HEK293T (cell line): ENCODE measurements at regions not wholly inside any gene's neighbourhood (a gene's known extent, or its start where the extent isn't known, plus 50 kb on each side); places are given as distances from the start of the nearest gene placed in this dataset.

Experiments
- CTCF ChIA-PET: fragments of 350-600 bp; formaldehyde crosslinking; extraction: SDS; loops from one replicate; lab custom pipeline; 2021; ENCODE audit warnings: antibody characterized with exemption, inconsistent platforms; lab: Yijun Ruan, JAX
- POLR2A ChIA-PET: fragments of 350-600 bp; formaldehyde crosslinking; extraction: SDS; loops from one replicate; lab custom pipeline; 2020; ENCODE audit warnings: antibody characterized with exemption, inconsistent platforms; lab: Yijun Ruan, JAX
- DNase-seq: peaks from one replicate; pipeline ENCODE4 v3.0.0; 2012; ENCODE audit warnings: mixed read lengths; ENCODE audit errors: extremely low spot score
- ARNT ChIP-seq: fragments of 450-650 bp; IDR thresholded peaks from 2 replicates; pipeline ENCODE4 v1.6.1; 2017; ENCODE audit warnings: mild to moderate bottlenecking
- BHLHE40 ChIP-seq: fragments of 450-650 bp; IDR thresholded peaks from 2 replicates; pipeline ENCODE4 v1.6.1; 2016; ENCODE audit warnings: mild to moderate bottlenecking, moderate library complexity, borderline replicate concordance
- CTBP1 ChIP-seq: fragments of 450-650 bp; IDR thresholded peaks from 2 replicates; pipeline ENCODE4 v1.6.1; 2016; ENCODE audit warnings: borderline replicate concordance
- ELF4 ChIP-seq: fragments of 450-650 bp; IDR thresholded peaks from 2 replicates; pipeline ENCODE4 v1.6.1; 2017; ENCODE audit warnings: antibody characterized with exemption
- FOXA1 ChIP-seq: fragments of 450-650 bp; IDR thresholded peaks from 2 replicates; pipeline ENCODE4 v1.6.1; 2016; ENCODE audit warnings: mild to moderate bottlenecking
- FOXK2 ChIP-seq: fragments of 450-650 bp; IDR thresholded peaks from 2 replicates; pipeline ENCODE4 v1.6.1; 2016; ENCODE audit warnings: mild to moderate bottlenecking
- FOXM1 ChIP-seq: fragments of 450-650 bp; IDR thresholded peaks from 2 replicates; pipeline ENCODE4 v1.6.1; 2017; ENCODE audit warnings: mild to moderate bottlenecking, borderline replicate concordance
- HDGF ChIP-seq: fragments of 450-650 bp; IDR thresholded peaks from 2 replicates; pipeline ENCODE4 v1.6.1; 2017; ENCODE audit warnings: antibody characterized with exemption, borderline replicate concordance
- L3MBTL2 ChIP-seq: fragments of 450-650 bp; conservative IDR thresholded peaks from 2 replicates; pipeline ENCODE4 v1.6.1; 2016; ENCODE audit warnings: mild to moderate bottlenecking
- LEF1 ChIP-seq: fragments of 450-650 bp; IDR thresholded peaks from 2 replicates; pipeline ENCODE4 v1.6.1; 2017; ENCODE audit warnings: mild to moderate bottlenecking, borderline replicate concordance
- NFRKB ChIP-seq: fragments of 450-650 bp; IDR thresholded peaks from 2 replicates; pipeline ENCODE4 v1.6.1; 2016; ENCODE audit warnings: mild to moderate bottlenecking, moderate library complexity
- SP1 ChIP-seq: fragments of 450-650 bp; IDR thresholded peaks from 2 replicates; pipeline ENCODE4 v1.6.1; 2017
- SUZ12 ChIP-seq: fragments of 450-650 bp; IDR thresholded peaks from 2 replicates; pipeline ENCODE4 v1.6.1; 2016; ENCODE audit warnings: mild to moderate bottlenecking
- TARDBP ChIP-seq: fragments of 450-650 bp; IDR thresholded peaks from 2 replicates; pipeline ENCODE4 v1.6.1; 2016
- ZNF384 ChIP-seq: fragments of 450-650 bp; IDR thresholded peaks from 2 replicates; pipeline ENCODE4 v1.6.1; 2016
- TF ChIP-seq, protein P1 (sequence below): fragments of 450-650 bp; IDR thresholded peaks from 2 replicates; pipeline ENCODE4 v1.6.1; 2016

DNA sequence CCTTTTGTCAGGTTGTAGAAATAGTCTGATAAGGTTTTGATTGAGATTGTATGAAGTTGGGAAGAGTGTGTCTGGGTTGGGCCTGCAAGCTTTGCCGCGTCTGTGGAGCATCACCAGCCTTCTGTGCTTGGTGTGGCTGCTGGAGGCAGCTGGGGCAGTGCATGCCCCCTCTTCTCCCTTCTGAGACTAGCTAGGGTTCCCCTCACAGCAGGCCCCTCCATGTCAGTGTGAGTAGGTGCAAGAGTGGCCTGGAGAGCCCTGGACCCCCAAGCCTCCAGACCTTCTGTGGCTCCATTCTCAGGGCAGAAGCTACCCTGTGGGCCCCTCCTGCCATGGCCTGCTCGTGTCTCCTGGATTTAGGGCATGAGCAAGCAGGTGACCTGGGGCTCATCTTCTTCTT lies 914.2 kb downstream of the TBC1D22A start:
- ChIA-PET POLR2A (no interaction called here), CTCF (no interaction called here)
- no peak for DNase-seq
- TF ChIP-seq FOXM1: no peak
- no peak for TF ChIP-seq NFRKB
- no peak for TF ChIP-seq TARDBP
- no peak for TF ChIP-seq HDGF
- TF ChIP-seq FOXK2: no peak
- TF ChIP-seq ZNF384: no peak
- TF ChIP-seq FOXA1: no peak
- TF ChIP-seq, protein P1, sequence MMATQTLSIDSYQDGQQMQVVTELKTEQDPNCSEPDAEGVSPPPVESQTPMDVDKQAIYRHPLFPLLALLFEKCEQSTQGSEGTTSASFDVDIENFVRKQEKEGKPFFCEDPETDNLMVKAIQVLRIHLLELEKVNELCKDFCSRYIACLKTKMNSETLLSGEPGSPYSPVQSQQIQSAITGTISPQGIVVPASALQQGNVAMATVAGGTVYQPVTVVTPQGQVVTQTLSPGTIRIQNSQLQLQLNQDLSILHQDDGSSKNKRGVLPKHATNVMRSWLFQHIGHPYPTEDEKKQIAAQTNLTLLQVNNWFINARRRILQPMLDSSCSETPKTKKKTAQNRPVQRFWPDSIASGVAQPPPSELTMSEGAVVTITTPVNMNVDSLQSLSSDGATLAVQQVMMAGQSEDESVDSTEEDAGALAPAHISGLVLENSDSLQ: no peak
- TF ChIP-seq SUZ12: no peak
- TF ChIP-seq CTBP1: no peak
- TF ChIP-seq ARNT: no peak
- no peak for TF ChIP-seq BHLHE40
- TF ChIP-seq ELF4: no peak

DNA sequence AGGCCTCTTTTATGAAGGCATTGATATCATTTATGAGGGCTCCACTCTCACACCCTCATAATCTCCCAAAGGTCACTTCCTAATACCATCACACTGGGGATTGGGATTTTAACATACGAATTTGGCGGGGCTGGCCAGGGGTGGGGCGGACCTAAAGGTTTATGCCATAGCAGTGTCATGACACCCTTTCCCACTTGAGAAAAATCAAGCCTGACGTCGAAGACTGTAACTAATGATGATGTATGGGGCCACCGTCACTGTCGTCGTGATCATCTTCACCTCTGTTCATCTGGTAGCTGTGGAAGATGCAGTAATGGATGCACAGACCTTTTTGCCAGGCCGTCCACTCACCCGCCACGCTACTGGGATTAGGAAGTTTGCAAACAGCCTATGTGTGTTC lies 912.1 kb downstream of the TBC1D22A start:
- CTCF ChIA-PET: no interaction called here
- TF ChIP-seq NFRKB (no peak), BHLHE40 (no peak), FOXM1 (no peak), TARDBP (no peak), LEF1 (no peak)
- POLR2A ChIA-PET: no interaction called here
- DNase-seq: no peak

DNA sequence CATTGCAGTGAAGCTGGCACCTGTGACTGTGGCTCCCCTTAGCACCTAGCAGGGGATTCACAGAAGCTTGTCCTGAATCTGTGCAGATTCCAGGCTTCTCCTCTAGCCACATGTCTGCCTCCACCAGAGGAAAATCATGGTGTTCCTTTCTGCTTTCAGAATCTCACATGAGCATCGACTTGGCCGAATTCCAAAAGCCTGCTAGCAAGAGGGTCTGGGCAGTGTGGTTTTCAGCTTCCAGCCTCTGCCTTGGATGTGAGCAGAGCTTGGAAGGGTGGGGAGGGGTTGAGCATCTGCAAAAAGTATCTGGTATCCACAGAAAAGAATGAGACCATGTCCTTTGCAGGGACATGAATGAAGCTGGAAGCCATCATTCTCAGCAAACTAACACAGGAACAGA lies 911.1 kb downstream of the TBC1D22A start:
- DNase-seq: no peak
- TF ChIP-seq CTBP1: no peak
- no peak for TF ChIP-seq SP1
- TF ChIP-seq L3MBTL2: no peak
- no peak for TF ChIP-seq HDGF
- TF ChIP-seq TARDBP: no peak
- no peak for TF ChIP-seq LEF1
- TF ChIP-seq, protein P1: no peak
- TF ChIP-seq FOXA1: no peak
- no peak for TF ChIP-seq ARNT
- no peak for TF ChIP-seq FOXM1
- TF ChIP-seq NFRKB: no peak
- TF ChIP-seq ZNF384: no peak
- TF ChIP-seq BHLHE40: no peak
- ChIA-PET CTCF (no interaction called here), POLR2A (interaction anchor here (0.6 kb wide), 1 partner anchor 10 kb away, joined by 3 read pairs; no protein-coding TSS in a partner anchor)

DNA sequence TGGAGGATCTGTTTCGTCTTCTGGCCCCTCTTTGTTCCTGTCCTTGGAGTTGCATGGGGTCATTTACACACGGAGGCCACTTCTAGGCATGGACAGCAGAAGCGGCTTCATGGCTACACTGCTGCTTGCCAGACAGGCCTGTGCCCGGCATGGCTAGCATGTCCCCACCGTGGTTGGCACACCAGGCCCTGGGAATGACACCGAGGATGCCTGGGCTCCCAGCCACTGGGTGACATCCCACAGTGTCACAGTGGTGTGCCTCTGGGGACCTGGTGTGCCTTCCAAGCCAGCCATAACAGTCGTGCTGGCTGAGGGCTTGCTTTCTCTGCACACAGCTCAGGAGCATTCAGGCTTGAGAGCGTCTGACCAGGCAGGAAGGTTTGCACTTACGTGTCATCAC lies 910.1 kb downstream of the TBC1D22A start:
- DNase-seq: no peak
- ChIA-PET POLR2A (no interaction called here), CTCF (no interaction called here)
- TF ChIP-seq TARDBP (no peak), ELF4 (no peak), L3MBTL2 (no peak)
- TF ChIP-seq, protein P1: no peak

DNA sequence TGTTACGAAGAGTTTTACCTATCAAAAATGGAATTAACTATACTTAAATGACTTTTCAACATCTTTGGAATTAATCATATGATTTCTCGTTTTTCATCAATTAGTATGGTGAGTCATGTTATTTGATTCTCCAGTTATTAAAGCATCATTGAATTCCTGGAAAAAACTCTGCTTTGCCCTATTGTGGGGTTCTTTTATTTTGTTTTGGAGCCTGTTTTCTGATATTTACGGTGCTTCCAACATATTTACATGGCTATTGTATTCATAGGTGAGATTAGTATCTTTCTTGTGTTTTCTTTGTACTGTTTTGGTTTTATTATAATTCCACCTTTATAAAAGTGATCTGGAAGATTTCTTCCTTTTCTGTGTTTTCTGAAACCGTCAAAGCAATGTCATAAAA lies 902.7 kb downstream of the TBC1D22A start:
- ChIA-PET CTCF (no interaction called here), POLR2A (no interaction called here)
- DNase-seq: no peak
- TF ChIP-seq FOXM1 (no peak), SUZ12 (no peak), LEF1 (no peak), FOXK2 (no peak), FOXA1 (no peak), HDGF (no peak), CTBP1 (no peak), L3MBTL2 (no peak), NFRKB (no peak), SP1 (no peak), ARNT (no peak), BHLHE40 (no peak), TARDBP (no peak), ZNF384 (no peak), ELF4 (no peak)
- TF ChIP-seq, protein P1: no peak

DNA sequence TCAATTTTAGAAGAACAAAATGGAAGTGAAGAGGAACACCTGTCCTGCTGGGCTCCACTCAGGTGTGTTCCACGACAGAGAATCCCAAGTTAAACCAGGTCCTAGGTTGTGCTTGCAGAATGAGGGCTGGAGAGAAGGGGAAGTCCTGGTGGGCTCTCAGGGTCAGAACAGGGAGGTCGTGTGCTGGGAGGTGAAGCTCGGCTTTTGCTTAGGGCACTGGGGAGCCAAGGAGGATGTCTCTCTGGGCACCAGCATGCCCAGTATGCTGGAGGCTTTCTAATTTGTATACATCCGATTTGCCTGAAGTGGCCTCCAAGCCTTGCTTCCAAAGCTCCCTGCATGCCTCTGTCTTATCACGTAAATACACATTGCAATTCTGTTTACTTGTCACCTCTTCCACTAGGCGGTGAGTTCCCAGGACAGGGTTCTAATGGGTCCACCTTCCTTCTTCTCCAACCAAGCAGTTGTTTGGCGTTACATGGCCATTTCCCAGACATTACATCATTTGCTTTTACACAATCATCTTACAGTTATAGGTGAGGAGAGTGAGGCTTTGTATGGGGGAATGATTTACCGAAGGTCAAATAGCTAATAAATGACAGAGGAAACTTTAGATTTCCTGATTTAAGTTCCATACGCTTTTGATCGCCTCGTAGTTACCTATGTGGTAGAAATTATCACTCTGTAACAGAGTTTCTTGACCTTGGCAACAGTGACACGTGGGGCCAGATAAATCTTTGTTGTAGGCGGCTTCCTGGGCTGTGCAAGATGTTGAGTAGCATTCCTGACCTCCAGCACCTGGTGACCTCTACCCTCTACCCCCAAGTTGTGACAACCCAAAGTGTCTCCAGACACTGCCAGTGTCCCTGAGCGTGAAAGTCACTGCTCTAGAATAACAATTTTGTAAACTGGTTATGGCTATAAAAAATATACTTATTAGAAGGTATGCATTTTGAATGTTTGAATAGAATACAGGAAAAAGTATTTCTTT lies 901.5 kb downstream of the TBC1D22A start:
- CTCF ChIA-PET: no interaction called here
- no peak for DNase-seq
- TF ChIP-seq FOXA1: no peak
- POLR2A ChIA-PET: interaction anchor here (0.6 kb wide), 1 partner anchor 10 kb away, joined by 3 read pairs; no protein-coding TSS in a partner anchor
